SK-N-SH (cell line): ENCODE measurements at regions not wholly inside any gene's neighbourhood (a gene's known extent, or its start where the extent isn't known, plus 50 kb on each side); places are given as distances from the start of the nearest gene placed in this dataset.
"Not testable (repeated sequence)": the region's sequence is repeated elsewhere in the genome, so short reads cannot be mapped to it uniquely, and the experiment has no call there.

Source experiments
- CHD2 ChIP-seq: fragments of 150-350 bp; IDR thresholded peaks from 2 replicates; pipeline ENCODE4 v1.6.1; 2018; ENCODE audit warnings: low read length; ENCODE audit not compliant: partially characterized antibody
- CTCF ChIP-seq: fragments of 200-600 bp; sonication (generic); IDR thresholded peaks from 2 replicates; pipeline ENCODE4 v1.6.1; 2017; ENCODE audit warnings: antibody characterized with exemption, mild to moderate bottlenecking, moderate library complexity
- EP300 ChIP-seq, 2 experiments: IDR thresholded peaks; 2 replicates each; pipeline versions ENCODE4 v1.4.0 to v1.6.1; 2012; ENCODE audit warnings: borderline replicate concordance in 1 of 2, low read depth in 1 of 2, low read length in 1 of 2
- NRF1 ChIP-seq: IDR thresholded peaks from 2 replicates; pipeline ENCODE4 v1.6.1; 2012; ENCODE audit warnings: low read depth, mild to moderate bottlenecking, low read length
- YY1 ChIP-seq: IDR thresholded peaks from 2 replicates; pipeline ENCODE4 v1.4.0; 2012; ENCODE audit warnings: low read depth, mild to moderate bottlenecking

- not testable (repeated sequence) for TF ChIP-seq NRF1; EP300 (IDR thresholded peaks at IDR 0.05; ENCODE audit: borderline replicate concordance in 1 of 2, low read depth in 1 of 2, low read length in 1 of 2); YY1; CHD2; CTCF
These were observed 56.6 kb upstream of the RASSF3 start for GRCh38 chr12:64553689-64554088.
